ENCODE measurements at regions not wholly inside any gene's neighbourhood (a gene's known extent, or its start where the extent isn't known, plus 50 kb on each side); places are given as distances from the start of the nearest gene placed in this dataset.

- Histone ChIP-seq H3K27me3 (no peaks in the 10 kb centered on the region), H3K27ac (no peak overlapping the region), H3K9me3 (peaks cover 0 to 5% of the 10 kb centered on the region in 2 donors), H3K4me1 (no peaks in the 10 kb centered on the region), H3K4me3 (no peak overlapping the region), H3K36me3 (no peaks in the 10 kb centered on the region)
- intact Hi-C loops (cut with DNase I; ENCODE audit: low total_unique reads), result no loop called here
- no peak for DNase-seq
- TF ChIP-seq CTCF (IDR thresholded peaks at IDR 0.05), result no peak
- TF ChIP-seq POLR2A (IDR thresholded peaks at IDR 0.05), result no peak
These were observed 64.5 kb downstream of the PSMG1 start for GRCh38 chr21:39118604-39119215.

GRCh38 chr21:39118061-39118460, 65.2 kb downstream of the PSMG1 start:
- intact Hi-C loops (cut with DNase I; ENCODE audit: low total_unique reads), result no loop called here
- Histone ChIP-seq H3K4me1 (peaks cover 0 to under 1% of the 10 kb centered on the region in 2 donors), H3K4me3 (no peak overlapping the region), H3K27ac (no peak overlapping the region), H3K9me3 (peaks cover 0 to 2% of the 10 kb centered on the region in 2 donors), H3K27me3 (no peaks in the 10 kb centered on the region), H3K36me3 (no peaks in the 10 kb centered on the region)
- TF ChIP-seq POLR2A (IDR thresholded peaks at IDR 0.05), result no peak
- TF ChIP-seq CTCF (IDR thresholded peaks at IDR 0.05), result no peak
- DNase-seq, result no peak

GRCh38 chr21:39117440-39117970, 65.7 kb downstream of the PSMG1 start:
- Histone ChIP-seq H3K9me3 (no peaks in the 10 kb centered on the region), H3K27me3 (no peaks in the 10 kb centered on the region), H3K36me3 (no peaks in the 10 kb centered on the region), H3K27ac (no peak overlapping the region), H3K4me3 (no peak overlapping the region), H3K4me1 (peaks cover 0 to 5% of the 10 kb centered on the region in 2 donors)
- intact Hi-C loops (cut with DNase I; ENCODE audit: low total_unique reads), result no loop called here
- TF ChIP-seq CTCF (IDR thresholded peaks at IDR 0.05), result no peak
- no peak for TF ChIP-seq POLR2A (IDR thresholded peaks at IDR 0.05)
- no peak for DNase-seq

- no peaks in the 10 kb centered on the region for H3K36me3 ChIP-seq
- no peaks in the 10 kb centered on the region for H3K9me3 ChIP-seq
- no peak for DNase-seq
- peaks cover 0 to 5% of the 10 kb centered on the region in 2 donors for H3K4me1 ChIP-seq
- H3K4me3 ChIP-seq, result no peak overlapping the region
- TF ChIP-seq POLR2A (IDR thresholded peaks at IDR 0.05), result no peak
- no peak for TF ChIP-seq CTCF (IDR thresholded peaks at IDR 0.05)
- H3K27ac ChIP-seq, result no peak overlapping the region
- H3K27me3 ChIP-seq, result no peaks in the 10 kb centered on the region
- intact Hi-C loops (cut with DNase I; ENCODE audit: low total_unique reads), result no loop called here
These were observed 66.4 kb downstream of the PSMG1 start for GRCh38 chr21:39116761-39117439.

GRCh38 chr21:39115576-39116235, 67.5 kb downstream of the PSMG1 start:
- no peaks in the 10 kb centered on the region for H3K9me3 ChIP-seq
- no peaks in the 10 kb centered on the region for H3K27me3 ChIP-seq
- TF ChIP-seq CTCF (IDR thresholded peaks at IDR 0.05) (no peak), POLR2A (IDR thresholded peaks at IDR 0.05) (no peak)
- no peak overlapping the region for H3K4me3 ChIP-seq
- intact Hi-C loops (cut with DNase I; ENCODE audit: low total_unique reads), result no loop called here
- H3K27ac ChIP-seq, result no peak overlapping the region
- H3K4me1 ChIP-seq, result peaks cover 0 to 5% of the 10 kb centered on the region in 2 donors
- no peak for DNase-seq
- H3K36me3 ChIP-seq, result no peaks in the 10 kb centered on the region
